Panc1 (cell line): ENCODE measurements at regions not wholly inside any gene's neighbourhood (a gene's known extent, or its start where the extent isn't known, plus 50 kb on each side); places are given as distances from the start of the nearest gene placed in this dataset.

Source experiments
- ATAC-seq: fragments of 200-7000 bp; cut with Tn5 transposase; 2 replicates; pipeline ENCODE4 v1.9.1; 2020; ENCODE audit warnings: mild to moderate bottlenecking, moderate library complexity
- BruUV-seq: library from RNA; stranded (reverse); fragments of 400-500 nt; replicated peaks from 2 replicates; lab custom pipeline; 2021; lab: Mats Ljungman, UMichigan
- CTCF ChIA-PET: fragments of 300-600 bp; sonication (Branson Sonifier 250); formaldehyde crosslinking; loops from one replicate; lab custom pipeline; 2022; ENCODE audit warnings: antibody characterized with exemption; lab: Charles Lee
- POLR2A ChIA-PET: fragments of 300-600 bp; sonication (Branson Sonifier 250); formaldehyde crosslinking; loops from one replicate; lab custom pipeline; 2022; ENCODE audit warnings: antibody characterized with exemption; lab: Charles Lee
- DNase-seq: peaks from one replicate; pipeline ENCODE4 v3.0.0-alpha.2; 2010; ENCODE audit warnings: low read depth, low spot score
- H3K27ac ChIP-seq: 2 replicates; pipeline ENCODE4 v1.5.1; 2011; ENCODE audit warnings: mild to moderate bottlenecking, low read length, inconsistent platforms
- H3K27me3 ChIP-seq: fragments of 200-500 bp; sonication (Bioruptor generic); 2 replicates; pipeline ENCODE4 v1.6.0; 2014; ENCODE audit warnings: low read length, inconsistent platforms; ENCODE audit not compliant: control insufficient read depth, insufficient read depth
- H3K36me3 ChIP-seq: fragments of 200-500 bp; sonication (Bioruptor generic); 2 replicates; pipeline ENCODE4 v1.5.1; 2014; ENCODE audit warnings: inconsistent platforms, mild to moderate bottlenecking, low read length, moderate library complexity; ENCODE audit not compliant: control insufficient read depth, insufficient read depth
- H3K4me1 ChIP-seq: 2 replicates; pipeline ENCODE4 v1.5.1; 2011; ENCODE audit warnings: inconsistent platforms, mild to moderate bottlenecking, low read length, moderate library complexity; ENCODE audit not compliant: control insufficient read depth, insufficient read depth
- H3K4me3 ChIP-seq, 2 experiments: 2 replicates each; pipeline ENCODE4 v1.5.1; 2011 to 2012; ENCODE audit warnings: low read depth in 2 of 2, low read length in 2 of 2, mild to moderate bottlenecking in 2 of 2, inconsistent platforms in 1 of 2, moderate library complexity in 1 of 2
- H3K9me3 ChIP-seq: fragments of 200-500 bp; sonication (Bioruptor generic); 2 replicates; pipeline ENCODE4 v1.5.1; 2014; ENCODE audit warnings: low read depth, mild to moderate bottlenecking, inconsistent platforms, low read length, moderate library complexity; ENCODE audit not compliant: control insufficient read depth, insufficient read depth
- POLR2AphosphoS5 ChIP-seq: IDR thresholded peaks from 2 replicates; pipeline ENCODE4 v1.6.1; 2012; ENCODE audit warnings: mild to moderate bottlenecking, low read depth, low read length, moderate library complexity
- SIN3A ChIP-seq: IDR thresholded peaks from 2 replicates; pipeline ENCODE4 v1.6.1; 2012; ENCODE audit warnings: low read depth, mild to moderate bottlenecking, low read length, moderate library complexity, borderline replicate concordance; ENCODE audit not compliant: insufficient read depth
- TCF7L2 ChIP-seq: IDR thresholded peaks from 2 replicates; pipeline ENCODE4 v1.6.1; 2011; ENCODE audit warnings: mild to moderate bottlenecking, low read depth, low read length, inconsistent platforms
- in situ Hi-C: cut with HindIII; loops from 2 replicates; pipeline ENCODE4 v1.10.0; 2016; ENCODE audit warnings: low sequenced_read_pairs, low pct_unique_long_range_greater_than_20kb
- intact Hi-C: fragments of 100-400 bp; cut with micrococcal nuclease; formaldehyde crosslinking; loops from one replicate; pipeline ENCODE4 v1.10.0; 2022; ENCODE audit not compliant: unreplicated experiment
- TF ChIP-seq, protein P1 (sequence below): fragments of 450-650 bp; IDR thresholded peaks from 2 replicates; pipeline ENCODE4 v1.5.1; 2017; ENCODE audit warnings: mild to moderate bottlenecking
- TF ChIP-seq, protein P2 (sequence below), 2 experiments: IDR thresholded peaks; 2 replicates each; pipeline ENCODE4 v1.6.1; 2011 to 2012; ENCODE audit warnings: low read depth in 2 of 2, control low read depth in 1 of 2, low read length in 1 of 2, mild to moderate bottlenecking in 1 of 2, moderate library complexity in 1 of 2; ENCODE audit not compliant: insufficient read depth in 1 of 2

DNA sequence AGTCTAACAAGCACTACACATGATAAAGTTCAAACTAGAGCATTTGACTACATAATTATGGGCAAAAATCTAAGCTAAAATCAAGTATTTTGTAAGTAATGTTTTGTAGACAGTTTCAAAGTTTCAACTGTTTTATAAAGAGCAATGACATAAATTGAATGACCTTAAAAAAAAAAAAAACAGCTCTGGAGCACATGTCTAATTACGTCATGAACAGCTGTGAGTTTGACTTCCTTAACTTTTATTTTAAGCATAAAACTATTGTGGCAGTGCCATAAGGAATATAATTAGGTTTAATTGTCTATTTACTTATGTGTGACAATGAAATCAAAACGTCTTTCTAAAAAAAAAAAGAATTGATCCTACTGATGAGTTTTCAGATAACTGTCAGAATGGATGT, 272.5 kb upstream of the LRRC7 start:
- DNase-seq (no peak), ATAC-seq (no peak)
- intact Hi-C loops = no loop called here
- Histone ChIP-seq H3K36me3 (no peaks in the 10 kb centered on the region), H3K4me3 (no peak overlapping the region), H3K4me1 (no peaks in the 10 kb centered on the region), H3K9me3 (no peaks in the 10 kb centered on the region), H3K27me3 (no peaks in the 10 kb centered on the region), H3K27ac (no peak overlapping the region)
- TF ChIP-seq, protein P1, sequence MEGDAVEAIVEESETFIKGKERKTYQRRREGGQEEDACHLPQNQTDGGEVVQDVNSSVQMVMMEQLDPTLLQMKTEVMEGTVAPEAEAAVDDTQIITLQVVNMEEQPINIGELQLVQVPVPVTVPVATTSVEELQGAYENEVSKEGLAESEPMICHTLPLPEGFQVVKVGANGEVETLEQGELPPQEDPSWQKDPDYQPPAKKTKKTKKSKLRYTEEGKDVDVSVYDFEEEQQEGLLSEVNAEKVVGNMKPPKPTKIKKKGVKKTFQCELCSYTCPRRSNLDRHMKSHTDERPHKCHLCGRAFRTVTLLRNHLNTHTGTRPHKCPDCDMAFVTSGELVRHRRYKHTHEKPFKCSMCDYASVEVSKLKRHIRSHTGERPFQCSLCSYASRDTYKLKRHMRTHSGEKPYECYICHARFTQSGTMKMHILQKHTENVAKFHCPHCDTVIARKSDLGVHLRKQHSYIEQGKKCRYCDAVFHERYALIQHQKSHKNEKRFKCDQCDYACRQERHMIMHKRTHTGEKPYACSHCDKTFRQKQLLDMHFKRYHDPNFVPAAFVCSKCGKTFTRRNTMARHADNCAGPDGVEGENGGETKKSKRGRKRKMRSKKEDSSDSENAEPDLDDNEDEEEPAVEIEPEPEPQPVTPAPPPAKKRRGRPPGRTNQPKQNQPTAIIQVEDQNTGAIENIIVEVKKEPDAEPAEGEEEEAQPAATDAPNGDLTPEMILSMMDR = no peak
- TF ChIP-seq, protein P2, sequence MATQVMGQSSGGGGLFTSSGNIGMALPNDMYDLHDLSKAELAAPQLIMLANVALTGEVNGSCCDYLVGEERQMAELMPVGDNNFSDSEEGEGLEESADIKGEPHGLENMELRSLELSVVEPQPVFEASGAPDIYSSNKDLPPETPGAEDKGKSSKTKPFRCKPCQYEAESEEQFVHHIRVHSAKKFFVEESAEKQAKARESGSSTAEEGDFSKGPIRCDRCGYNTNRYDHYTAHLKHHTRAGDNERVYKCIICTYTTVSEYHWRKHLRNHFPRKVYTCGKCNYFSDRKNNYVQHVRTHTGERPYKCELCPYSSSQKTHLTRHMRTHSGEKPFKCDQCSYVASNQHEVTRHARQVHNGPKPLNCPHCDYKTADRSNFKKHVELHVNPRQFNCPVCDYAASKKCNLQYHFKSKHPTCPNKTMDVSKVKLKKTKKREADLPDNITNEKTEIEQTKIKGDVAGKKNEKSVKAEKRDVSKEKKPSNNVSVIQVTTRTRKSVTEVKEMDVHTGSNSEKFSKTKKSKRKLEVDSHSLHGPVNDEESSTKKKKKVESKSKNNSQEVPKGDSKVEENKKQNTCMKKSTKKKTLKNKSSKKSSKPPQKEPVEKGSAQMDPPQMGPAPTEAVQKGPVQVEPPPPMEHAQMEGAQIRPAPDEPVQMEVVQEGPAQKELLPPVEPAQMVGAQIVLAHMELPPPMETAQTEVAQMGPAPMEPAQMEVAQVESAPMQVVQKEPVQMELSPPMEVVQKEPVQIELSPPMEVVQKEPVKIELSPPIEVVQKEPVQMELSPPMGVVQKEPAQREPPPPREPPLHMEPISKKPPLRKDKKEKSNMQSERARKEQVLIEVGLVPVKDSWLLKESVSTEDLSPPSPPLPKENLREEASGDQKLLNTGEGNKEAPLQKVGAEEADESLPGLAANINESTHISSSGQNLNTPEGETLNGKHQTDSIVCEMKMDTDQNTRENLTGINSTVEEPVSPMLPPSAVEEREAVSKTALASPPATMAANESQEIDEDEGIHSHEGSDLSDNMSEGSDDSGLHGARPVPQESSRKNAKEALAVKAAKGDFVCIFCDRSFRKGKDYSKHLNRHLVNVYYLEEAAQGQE (IDR thresholded peaks at IDR 0.05; ENCODE audit: insufficient read depth in 1 of 2, low read depth in 2 of 2, low read length in 1 of 2) = no peak
- TF ChIP-seq SIN3A = no peak
- TF ChIP-seq TCF7L2 = no peak
- TF ChIP-seq POLR2AphosphoS5 = no peak
- no TSS peak for BruUV-seq
- in situ Hi-C loops = no loop called here
- POLR2A ChIA-PET = no interaction called here
- CTCF ChIA-PET = no interaction called here

DNA sequence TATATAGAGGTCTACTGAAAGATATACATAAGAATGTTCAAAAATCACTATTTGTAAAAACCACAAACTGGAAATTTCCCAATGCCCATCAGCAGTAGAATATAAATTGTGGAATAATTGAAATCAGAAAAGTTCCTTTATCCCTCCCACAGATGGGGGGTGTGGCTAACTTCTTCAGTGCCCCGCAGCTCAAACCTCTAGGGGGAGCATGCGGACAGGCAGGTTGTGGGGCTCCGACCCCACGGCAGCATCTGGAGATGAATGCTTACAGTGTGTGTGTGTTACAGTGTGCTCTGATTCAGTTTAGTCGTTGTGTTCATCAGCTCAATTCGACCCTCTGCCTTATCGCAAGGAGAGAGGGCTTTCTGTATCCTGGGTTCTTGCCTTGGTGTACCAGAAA, 262.1 kb upstream of the LRRC7 start:
- in situ Hi-C loops = no loop called here
- H3K27me3 ChIP-seq = no peaks in the 10 kb centered on the region

More for the DNA sequence above, 262.1 kb upstream of the LRRC7 start:
- ChIA-PET CTCF (no interaction called here), POLR2A (no interaction called here)
- no peaks in the 10 kb centered on the region for H3K4me1 ChIP-seq
- H3K36me3 ChIP-seq = no peaks in the 10 kb centered on the region
- no peak overlapping the region for H3K27ac ChIP-seq
- ATAC-seq (no peak), DNase-seq (no peak)
- H3K4me3 ChIP-seq = no peak overlapping the region
- H3K9me3 ChIP-seq = no peaks in the 10 kb centered on the region
- TF ChIP-seq TCF7L2 = no peak
- TF ChIP-seq, protein P2 (IDR thresholded peaks at IDR 0.05; ENCODE audit: insufficient read depth in 1 of 2, low read depth in 2 of 2, low read length in 1 of 2) = no peak
- TF ChIP-seq POLR2AphosphoS5 = no peak
- no peak for TF ChIP-seq SIN3A
- TF ChIP-seq, protein P1 = no peak
- intact Hi-C loops = no loop called here
- no TSS peak for BruUV-seq
